GM21529 (cell line): ENCODE measurements at regions not wholly inside any gene's neighbourhood (a gene's known extent, or its start where the extent isn't known, plus 50 kb on each side); places are given as distances from the start of the nearest gene placed in this dataset.

Experiments used
- ATAC-seq: cut with Tn5 transposase; IDR thresholded peaks from one replicate; pipeline ENCODE4 v1.9.1; 2021; ENCODE audit not compliant: unreplicated experiment

DNA sequence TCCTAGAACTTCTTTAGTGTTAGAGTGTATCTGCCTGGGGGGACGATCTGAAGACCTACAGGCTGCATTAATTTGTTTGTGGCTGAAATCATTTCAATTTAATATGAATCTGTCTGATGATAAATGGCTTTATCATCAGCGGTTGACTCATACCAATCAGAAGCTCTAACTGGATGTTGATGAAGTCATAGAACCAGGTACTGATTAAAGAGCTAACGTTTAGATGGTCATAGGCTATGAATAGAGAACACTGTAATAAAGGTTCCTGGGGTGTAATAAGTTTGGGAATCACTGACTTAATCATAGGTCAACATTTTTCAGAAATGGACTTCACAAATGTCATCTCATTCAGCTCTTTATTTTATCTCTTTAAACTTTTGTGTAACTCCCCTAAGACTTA, 329.9 kb downstream of the MSX2 start:
- no peak for ATAC-seq

DNA sequence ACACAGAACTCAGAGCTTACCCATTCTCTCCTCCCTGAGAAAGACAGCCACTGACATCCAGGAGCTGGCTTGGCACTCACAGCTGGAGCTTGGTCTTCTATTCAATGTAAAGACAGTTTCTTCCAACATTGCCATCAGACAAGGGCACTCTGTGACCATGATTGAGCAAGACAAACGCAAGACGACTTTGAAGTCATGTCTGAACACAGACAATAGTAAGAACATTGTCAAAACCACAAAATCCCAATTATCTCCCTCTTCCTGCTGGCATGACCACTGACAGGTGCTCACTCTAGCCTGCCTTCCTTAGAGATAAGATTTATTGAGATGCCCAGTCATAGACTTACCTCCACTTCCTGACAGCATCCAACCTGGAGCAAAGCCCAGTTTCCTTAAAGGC, 328.0 kb downstream of the MSX2 start:
- no peak for ATAC-seq

DNA sequence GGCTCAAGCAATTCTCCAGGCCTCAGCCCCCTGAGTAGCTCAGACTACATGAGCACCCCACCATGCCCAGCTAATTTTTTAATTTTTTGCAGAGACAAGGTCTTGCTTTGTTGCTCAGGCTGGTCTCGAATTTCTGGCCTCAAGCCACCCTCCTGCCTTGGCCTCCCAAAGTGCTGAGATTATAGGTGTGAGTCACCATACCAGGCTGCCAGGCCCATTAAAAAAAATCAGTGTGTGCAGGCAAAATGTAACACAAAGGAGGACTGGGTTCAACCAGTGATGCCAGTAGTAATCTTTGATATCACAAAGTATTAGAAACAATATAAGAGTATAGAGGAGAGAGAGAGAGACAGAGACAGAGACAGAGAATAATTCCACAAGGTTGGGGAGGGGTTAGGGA, 322.7 kb downstream of the MSX2 start:
- ATAC-seq = no peak

DNA sequence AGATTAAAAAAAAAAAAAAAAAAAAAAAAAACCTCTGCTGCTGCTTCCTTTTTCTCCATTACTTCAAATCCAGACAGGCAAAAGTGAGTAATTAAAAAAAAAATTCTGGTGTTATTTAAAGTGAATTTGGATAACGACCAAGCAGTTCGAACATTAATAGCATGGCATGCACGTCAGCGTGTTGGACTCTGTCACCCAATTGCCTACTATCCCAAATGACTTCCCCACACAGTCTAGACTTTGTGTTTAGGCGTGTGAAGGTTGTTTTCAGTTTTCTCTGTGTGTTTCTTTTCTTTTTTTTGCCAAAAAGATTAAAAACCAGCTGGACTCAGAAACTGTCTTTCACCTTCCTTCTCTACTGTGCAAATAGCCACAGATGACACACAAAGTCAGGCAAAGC, 321.4 kb downstream of the MSX2 start:
- no peak for ATAC-seq

DNA sequence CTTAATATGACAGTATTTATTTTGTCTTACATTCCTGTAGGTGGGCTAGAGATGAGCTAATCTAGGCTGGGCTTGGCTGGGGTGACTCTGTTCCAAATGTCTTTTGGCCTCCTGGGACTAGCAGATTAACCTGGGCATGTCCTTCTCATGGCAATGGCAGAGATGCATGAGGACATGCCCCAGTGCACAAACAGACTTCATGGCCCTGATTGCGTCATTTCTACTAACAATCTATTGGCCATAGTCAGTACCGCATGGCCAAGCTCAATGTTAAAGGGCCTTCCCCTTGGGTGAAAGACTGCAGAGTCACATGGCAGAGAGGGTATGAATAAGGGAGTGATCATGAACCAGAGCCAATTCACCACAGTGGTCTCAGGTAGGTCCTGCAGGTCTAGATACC, 313.4 kb downstream of the MSX2 start:
- no peak for ATAC-seq

DNA sequence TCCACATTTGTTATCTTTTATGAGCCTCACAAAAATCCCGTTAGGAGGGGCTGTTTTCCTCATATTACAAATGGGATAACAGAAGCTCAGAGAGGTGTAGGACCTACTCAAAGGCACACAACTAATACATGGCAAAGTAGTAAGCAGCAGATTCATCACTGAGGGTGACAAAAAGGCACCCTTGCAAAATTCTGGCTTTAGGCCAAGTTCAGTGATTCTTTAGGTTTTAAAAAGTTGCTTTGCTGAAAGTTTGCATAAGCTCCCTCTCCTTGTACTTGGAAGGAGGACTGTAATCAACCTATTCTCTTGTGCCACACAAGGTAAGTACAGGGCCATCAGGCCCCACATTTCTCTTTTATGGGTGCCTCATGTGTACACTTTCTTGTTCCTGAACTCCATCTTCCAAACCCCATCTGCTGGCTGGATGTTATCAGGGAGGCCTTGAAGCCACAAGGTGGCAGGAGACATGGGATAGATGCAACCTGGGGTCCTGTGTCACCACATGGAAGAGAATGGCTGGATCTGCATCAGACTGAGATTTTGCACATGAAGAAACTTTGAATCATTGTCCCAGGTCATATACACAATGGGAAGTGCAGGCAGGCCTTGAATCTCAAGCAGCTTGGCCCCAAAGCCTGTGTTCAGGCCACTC, 311.6 kb downstream of the MSX2 start:
- ATAC-seq = no peak

DNA sequence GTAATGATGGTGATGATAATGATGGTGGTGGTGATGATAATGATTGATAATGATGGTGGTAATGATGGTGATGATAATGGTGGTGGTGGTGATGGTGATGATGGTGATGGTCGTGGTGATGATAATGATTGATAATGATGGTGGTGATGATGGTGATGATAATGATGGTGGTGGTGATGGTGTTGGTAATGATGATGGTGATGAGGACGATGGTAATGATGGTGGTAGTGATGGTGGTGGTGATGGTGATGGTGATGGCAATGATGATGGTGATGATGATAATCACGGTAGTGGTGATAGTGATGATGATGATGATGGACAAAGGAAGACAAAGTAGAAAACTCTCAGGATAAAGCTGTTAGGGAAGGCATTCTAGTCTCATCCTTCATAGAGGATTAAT, 310.5 kb downstream of the MSX2 start:
- no peak for ATAC-seq

DNA sequence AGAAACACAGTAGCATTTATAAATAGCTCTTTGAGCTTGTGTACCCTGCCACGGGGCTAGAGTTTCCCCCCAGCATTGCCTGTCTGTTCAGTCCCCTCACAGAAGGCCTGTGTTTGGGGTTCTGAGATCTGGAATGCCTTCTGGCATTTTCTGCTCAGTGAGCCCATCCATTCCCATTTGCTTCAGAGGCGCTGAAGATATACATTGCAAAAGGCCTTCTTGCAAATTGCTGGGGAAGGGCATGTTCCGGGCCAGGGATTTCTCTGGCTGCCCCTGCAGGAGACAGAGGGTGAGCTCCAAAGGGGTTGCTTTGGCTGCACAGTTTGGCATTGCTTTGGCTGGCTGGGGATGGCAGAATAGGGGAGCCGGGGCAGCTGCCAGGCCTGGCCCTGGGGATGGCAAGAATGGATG, 308.4 kb downstream of the MSX2 start:
- ATAC-seq = no peak

DNA sequence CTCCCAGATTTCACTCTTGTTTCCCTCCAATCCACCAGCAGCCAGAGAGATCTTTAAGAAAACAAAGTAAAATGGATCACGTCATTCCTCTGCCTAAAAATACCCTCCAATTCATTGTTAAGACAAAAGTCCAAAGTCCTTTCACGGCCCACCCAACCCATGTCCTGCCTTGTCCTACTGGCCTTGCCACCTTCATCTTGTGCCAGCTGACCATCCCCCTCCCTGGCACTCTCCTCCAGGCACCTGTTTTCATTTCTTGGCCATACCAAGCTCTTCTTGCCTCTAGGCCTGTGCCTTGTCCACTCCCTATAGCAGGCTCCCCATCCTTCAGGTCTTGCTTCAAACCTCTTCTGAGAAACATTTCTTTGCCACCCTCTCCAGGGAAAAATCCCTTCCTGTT, 307.6 kb downstream of the MSX2 start:
- ATAC-seq = no peak

DNA sequence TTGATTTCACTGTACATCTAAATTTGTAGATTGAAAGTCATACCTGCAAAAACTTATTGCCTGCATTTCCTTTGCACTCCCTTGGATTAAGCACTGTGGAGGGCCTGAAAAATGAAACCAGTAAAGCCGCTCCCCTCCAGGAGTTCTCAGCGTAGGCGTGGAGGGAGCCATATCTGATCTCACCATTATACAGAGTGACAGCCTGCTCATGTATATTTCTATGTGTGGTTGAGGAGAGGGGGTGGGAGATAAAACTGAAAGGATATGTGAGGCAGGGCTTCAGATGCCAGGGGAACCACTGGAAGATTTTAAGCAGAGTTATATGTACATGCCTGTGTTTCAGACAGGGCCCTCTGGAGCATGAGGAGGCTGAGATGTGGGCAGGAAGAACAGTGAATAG, 303.0 kb downstream of the MSX2 start:
- ATAC-seq = no peak

DNA sequence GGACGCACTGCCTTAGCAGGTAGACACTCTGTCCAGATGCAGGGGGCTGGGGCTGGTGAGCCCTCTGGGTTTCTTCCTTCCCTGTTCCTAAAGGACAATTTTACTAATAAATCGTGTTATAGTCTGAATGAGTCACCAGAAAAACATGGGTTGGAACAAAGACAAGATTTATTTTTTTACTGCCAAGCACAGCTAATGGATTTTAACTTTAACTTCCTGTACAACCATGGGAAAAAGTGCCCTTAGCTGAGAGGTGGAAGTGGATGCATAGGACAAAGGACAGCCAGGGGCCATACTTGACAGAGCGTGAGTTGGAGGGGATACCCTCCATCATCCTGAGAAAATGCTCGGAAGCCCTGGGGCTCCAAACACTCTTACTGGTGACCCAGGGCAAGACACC, 300.7 kb downstream of the MSX2 start:
- no peak for ATAC-seq

DNA sequence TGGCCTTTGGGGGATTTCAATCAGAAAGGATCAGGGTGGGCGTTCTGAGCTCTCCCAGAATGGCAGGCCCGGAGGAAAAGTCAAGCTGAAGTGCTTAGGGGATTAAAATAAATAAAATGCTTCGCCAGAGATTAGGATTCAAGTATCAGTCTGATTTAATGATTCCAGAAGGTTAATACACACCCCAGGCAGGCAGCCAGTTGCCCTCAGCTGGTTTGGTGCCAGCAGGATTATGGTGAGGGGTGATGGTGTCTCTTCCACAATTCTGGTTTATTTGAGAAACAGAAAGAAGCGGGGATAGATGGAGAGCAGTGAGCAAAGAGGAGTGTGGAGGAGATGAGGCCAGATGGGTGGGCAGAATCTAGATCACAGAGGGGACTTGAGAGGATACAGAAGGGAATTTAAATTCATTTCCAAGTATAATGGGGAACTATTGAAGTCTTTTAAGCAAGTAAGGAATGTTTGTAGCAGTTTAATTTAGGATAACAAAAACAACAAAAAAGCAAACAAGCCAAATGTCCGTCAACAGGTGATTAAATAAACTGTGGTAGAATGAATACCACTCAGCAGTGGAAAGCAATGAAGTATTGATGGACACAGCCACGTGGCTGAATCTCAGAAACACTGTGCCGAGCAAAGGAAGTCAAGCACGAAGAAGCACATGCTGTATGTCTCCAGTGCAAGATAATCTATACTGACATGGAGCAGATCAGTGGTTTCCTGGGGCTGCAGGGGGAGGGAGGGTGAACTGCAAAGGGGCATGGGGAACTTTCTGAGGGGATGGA, 297.7 kb downstream of the MSX2 start:
- ATAC-seq = no peak

DNA sequence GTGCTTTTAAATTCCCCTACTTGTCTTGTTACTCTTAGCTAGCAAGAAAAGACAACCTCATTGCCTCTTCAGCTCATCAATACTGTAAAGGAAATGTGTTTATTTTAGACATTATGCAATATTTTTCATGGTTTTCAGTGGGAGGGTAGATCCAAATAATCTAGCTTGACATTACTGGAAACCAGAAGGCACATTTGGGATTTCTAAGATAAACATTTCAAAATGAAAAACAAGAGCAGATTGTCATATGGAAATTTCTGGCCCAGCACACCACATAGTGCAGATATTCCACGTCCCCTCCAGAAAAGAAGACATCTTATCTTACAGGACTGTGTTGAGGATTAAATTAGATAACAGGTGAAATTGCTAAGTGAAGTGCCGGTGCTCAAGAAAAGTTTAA, 296.9 kb downstream of the MSX2 start:
- ATAC-seq = no peak

DNA sequence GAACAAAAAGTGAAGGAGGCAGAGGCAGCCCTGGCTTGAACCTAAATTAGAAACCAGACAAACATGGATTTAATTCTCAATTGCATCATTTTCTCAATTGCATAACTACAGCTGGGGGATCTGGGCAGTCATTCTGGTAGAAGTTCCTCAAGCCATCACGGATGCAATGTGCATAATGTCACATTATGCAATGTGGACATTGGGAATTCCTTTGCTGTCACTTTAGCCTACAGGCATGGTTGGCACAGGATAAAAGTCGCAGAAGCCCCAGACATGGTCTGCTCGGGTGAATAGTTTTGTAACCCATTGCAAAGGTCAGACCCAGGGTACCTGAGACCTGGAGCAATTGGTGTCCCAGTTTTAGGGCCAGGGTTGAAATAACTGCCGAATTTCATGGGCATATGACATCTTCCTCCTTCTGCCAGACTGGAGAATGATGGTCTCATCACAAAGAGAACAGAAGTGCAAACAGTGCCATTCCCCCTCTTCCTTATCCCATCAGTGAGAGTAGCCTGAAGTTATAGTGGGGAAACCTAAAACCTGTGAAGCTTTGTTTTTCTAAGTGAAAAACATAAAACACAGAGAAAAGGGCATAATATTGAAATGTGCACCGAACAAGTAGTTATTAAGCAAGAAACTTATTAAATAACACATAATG, 290.8 kb downstream of the MSX2 start:
- ATAC-seq = no peak

DNA sequence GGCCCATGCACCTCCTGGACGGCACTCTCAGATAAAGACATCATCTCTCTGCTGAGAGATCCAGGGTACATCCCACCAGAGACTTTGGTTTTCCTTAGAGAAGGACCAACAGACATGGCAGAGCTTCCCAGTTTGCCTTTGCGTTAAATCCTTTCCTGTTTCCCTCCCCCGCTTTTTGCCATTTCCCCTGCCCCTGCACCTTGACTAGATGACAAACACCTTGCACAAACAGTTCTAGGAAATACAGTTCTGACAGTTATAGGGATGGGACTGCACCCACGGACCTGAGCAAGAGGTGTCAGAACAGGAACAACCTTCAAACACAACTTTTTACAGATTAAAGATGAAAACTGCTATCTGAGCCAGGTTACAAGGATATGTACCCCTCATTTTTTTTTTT, 288.9 kb downstream of the MSX2 start:
- ATAC-seq = no peak

DNA sequence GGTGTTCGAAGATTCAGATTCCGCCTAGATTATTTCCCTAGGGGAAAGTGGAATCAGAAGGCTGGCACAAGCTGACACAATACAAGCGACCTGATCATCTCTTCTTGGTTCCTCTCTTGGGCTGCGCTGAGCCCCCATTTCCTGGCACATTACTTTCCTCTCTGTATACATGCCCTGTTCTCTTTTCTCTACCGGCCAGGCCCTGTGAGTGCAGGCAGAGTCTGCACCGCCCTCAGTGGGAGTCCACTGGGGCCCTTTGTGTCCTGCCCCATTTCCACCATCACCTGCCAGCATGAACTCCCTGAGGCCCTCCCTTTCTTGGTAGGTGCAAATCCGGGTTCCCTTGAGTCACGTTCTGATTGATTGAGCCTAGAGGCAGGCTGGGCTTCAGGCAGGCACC, 287.9 kb downstream of the MSX2 start:
- no peak for ATAC-seq

DNA sequence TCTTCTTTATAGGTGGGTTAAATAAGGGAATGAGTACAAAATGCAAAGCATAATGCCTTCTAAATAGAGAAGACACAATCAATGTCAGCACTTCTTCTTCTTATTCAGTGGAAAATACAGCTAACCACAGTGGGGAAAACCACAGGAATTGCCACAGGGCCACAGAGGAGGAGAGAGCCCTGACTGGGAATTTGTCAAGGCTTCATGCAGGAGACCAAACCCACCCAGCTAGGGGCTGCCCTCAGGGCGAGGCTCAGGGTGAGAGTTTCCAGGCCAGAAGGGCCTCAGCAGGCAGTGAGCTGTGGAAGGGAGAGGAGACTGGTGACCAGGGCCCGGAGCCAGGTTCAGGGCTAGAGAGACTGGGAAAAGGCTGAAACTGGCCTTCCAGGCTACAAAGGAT, 279.1 kb downstream of the MSX2 start:
- no peak for ATAC-seq

DNA sequence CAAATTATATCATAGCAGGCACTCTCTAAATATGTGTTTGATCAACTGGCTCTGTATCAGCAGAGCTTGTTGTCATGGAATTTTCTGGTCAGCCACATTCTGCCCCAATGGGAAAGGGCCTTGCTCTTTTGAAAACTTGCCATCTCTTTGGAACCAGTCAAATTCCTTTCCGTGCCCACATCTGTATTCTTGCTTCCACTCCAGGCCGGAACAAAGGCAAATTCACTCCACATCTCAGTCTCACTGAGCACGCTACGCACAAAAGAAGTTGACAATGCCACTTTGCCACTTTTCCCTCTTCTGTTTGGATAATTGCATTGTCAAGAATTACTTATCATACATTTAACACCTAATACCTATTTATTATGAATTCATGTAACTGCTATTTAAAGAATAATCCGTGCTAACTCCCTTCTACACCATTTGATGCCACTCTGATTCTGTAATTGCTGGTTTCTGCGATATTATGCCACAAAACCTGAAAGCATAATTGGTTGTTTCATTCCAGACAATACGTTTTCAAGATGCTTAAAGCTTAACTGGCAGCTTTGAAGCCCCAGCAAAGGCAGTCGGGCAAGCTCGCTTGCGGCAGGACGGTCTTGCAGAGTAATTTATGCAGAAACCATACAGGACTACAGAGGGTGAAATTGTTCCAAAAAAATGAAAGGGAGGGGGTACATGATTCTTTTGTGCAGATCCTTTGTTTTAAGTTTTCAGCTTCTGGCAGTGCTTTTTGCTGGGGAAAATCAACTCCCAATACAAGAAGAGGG, 277.7 kb downstream of the MSX2 start:
- ATAC-seq = no peak

DNA sequence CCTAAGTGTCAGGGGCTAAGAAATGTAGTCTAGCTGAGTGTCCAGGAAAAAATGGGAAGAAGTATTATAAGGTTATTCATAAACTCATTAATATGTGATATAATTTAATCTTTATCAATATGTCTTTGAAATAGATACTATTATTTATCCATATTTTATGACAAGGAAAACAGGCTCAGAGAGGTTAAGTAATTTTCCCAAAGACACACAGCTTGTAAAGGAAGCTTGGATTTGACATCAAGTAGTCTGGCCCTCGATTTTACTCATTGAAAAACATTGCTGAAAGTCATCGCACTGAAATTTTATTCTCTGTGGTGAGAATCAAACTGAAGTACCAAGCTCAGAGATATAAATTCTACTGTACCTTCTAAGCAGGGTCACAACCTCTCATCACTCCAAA, 276.9 kb downstream of the MSX2 start:
- ATAC-seq = no peak

DNA sequence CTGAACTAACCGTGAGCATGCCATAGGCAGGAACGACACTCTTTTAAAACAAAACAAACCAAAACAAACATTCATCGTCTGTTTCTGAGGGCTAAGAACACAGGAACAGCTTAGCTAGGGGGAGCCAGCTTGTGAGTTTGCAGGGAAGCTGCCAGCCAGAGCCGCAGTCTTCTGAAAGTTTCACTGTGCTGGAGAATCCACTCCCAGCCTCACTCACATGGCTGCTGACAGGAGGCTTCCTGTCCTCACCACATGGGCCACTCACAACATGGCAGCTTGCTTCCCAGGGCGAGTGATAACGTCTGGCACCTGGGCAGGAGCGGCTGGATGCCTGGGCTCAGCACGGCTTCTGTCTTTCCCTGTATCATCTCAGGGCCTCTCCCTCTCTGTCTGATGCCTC, 275.2 kb downstream of the MSX2 start:
- no peak for ATAC-seq

DNA sequence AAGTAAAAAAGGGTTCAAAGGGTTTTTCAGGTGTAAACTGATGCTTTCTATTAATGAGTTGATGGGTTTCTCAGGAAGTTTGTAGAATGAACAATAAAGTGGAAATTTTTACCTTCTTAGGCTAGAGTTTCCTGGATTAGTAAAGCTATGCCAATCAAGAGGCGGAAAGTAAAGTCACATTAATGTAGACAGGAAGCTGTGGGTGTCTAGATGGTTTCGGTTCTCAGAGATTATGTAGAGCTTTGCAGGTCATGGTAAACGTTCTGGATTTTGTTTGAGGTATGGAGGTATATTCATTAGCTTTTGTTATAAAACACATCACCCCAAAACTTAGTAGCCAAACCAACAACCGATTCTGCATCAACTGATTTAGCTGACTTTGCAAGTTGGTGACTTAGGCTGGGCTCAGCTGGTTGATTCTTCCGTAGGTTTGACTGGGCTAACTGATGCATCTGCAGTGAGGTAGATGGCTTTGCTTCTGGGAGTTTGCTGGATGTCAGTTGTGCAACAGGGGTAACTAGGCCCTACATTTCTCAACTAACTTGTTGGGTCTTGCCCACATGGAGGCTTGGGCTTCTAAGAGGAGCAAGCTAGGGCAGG, 273.8 kb downstream of the MSX2 start:
- ATAC-seq = no peak
